ENCODE measurements at regions not wholly inside any gene's neighbourhood (a gene's known extent, or its start where the extent isn't known, plus 50 kb on each side); places are given as distances from the start of the nearest gene placed in this dataset.

DNA sequence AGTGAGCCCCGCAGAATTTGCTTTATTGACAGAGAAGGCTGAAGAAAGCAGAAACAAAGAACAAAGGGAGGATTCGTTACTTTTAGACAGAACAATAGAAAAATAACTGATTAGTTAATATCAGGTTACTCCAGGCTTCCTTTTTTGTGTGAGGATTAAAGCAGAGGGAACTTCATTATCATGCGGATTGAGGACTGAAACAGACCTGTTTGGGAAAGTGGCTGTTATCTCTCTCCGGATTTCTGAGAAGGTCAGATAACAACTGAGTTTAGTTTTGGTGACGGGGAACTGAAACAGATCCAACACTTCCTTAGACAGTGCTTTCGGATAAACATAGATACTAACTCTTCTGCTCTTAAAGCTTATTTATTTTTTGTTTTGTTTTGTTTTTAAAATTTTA lies 246.4 kb upstream of the ZNF507 start:
- no peak for DNase-seq (ENCODE audit: low read depth)
- TF ChIP-seq, protein P1, sequence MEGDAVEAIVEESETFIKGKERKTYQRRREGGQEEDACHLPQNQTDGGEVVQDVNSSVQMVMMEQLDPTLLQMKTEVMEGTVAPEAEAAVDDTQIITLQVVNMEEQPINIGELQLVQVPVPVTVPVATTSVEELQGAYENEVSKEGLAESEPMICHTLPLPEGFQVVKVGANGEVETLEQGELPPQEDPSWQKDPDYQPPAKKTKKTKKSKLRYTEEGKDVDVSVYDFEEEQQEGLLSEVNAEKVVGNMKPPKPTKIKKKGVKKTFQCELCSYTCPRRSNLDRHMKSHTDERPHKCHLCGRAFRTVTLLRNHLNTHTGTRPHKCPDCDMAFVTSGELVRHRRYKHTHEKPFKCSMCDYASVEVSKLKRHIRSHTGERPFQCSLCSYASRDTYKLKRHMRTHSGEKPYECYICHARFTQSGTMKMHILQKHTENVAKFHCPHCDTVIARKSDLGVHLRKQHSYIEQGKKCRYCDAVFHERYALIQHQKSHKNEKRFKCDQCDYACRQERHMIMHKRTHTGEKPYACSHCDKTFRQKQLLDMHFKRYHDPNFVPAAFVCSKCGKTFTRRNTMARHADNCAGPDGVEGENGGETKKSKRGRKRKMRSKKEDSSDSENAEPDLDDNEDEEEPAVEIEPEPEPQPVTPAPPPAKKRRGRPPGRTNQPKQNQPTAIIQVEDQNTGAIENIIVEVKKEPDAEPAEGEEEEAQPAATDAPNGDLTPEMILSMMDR (IDR thresholded peaks at IDR 0.05; ENCODE audit: insufficient read depth, low read length), result no peak
- no peak overlapping the region for H3K4me3 ChIP-seq (ENCODE audit: low read depth, low read length)

DNA sequence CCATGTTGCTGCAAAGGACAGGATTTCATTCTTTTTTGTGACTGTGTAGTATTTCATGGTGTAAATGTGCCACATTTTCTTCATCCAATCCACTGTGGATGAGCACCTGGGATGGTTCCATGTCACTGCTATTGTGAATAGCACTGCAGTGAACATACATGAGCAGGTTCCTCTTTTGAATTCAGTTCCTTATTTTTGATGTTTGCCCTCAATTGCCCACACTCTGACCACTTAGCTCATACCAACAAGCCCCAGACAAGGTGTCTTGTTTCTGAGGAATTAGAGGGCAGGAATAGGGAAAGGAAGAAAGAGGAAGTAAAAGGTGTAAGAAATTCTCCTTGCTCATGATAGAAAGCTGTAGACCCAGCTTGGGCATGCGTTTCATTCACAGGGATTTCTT lies 244.2 kb upstream of the ZNF507 start:
- no peak for DNase-seq (ENCODE audit: low read depth)
- no peak overlapping the region for H3K4me3 ChIP-seq (ENCODE audit: low read depth, low read length)
- TF ChIP-seq, protein P1 (IDR thresholded peaks at IDR 0.05; ENCODE audit: insufficient read depth, low read length), result no peak

DNA sequence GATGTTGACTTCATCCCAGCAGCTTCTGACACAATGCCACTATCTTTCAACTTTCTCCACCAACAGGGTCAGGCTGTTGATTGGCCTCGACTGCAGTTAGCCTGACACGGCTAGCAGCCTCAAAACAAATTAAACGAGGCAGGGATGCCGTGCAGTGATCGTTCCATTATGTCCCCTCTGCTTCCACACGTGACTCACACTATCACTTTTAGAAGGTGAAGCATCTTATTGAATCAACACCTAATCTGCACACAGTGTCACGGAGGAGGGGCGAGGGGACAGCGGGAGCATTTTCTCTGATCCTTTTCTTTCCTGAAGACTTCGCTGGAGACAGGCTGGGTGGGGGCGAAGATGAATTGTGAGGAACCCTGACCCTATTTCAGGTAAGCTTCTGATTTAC lies 241.9 kb upstream of the ZNF507 start:
- DNase-seq (ENCODE audit: low read depth), result no peak
- no peak overlapping the region for H3K4me3 ChIP-seq (ENCODE audit: low read depth, low read length)
- TF ChIP-seq, protein P1 (IDR thresholded peaks at IDR 0.05; ENCODE audit: insufficient read depth, low read length), result no peak

DNA sequence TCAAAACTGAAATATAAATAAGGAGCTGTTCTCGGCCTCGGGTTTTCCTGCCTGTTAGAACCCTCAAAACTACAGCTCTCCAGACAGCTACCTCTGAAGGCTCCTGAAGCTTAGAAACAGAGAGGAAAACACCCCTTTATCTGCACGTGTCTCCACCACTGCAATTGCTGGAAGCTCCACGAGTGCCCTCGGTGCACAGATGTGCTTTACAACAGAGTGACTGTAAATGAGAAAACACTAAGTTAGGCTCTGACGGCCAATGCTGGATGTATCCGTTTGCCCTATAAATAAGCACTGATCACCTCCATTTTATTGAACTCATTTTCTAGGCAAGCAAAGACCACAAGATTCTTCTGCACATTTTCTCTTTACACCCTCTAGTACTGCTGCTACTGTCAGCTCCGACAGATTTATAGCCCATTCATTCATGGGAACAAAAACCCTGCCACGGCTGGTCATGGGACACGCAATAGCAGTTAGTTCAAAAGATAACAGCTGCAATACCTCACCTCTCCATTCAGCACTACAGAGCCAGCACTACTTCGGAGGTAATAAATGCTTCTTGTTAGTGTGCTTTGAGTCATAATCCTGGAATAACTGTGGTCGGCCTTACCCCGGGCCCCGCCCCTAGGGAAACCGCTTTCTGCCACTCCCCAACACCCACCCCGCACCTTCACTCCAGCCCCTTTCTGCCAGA lies 241.1 kb upstream of the ZNF507 start:
- TF ChIP-seq, protein P1 (IDR thresholded peaks at IDR 0.05; ENCODE audit: insufficient read depth, low read length), result no peak
- no peak overlapping the region for H3K4me3 ChIP-seq (ENCODE audit: low read depth, low read length)
- DNase-seq (ENCODE audit: low read depth), result no peak

DNA sequence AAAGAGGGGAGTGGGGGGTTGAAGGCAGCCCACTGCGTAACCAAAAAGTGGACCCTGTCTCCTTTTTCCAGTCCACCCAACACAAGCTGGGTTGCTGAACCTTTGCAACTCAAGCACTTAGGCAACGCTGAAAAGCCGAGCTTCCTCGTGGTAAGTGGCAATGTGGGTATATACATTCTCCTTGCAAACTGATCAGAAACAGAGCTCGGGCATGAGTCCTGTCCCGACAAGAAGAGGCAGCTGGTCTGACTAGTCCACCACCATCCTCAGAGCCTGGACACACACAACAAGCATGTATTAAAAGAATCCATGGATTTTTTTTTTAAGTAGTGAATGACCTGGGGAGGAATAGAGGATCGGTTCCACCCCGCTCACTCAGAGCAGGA lies 240.6 kb upstream of the ZNF507 start:
- no peak for DNase-seq (ENCODE audit: low read depth)
- TF ChIP-seq, protein P1 (IDR thresholded peaks at IDR 0.05; ENCODE audit: insufficient read depth, low read length), result no peak
- H3K4me3 ChIP-seq (ENCODE audit: low read depth, low read length), result no peak overlapping the region

DNA sequence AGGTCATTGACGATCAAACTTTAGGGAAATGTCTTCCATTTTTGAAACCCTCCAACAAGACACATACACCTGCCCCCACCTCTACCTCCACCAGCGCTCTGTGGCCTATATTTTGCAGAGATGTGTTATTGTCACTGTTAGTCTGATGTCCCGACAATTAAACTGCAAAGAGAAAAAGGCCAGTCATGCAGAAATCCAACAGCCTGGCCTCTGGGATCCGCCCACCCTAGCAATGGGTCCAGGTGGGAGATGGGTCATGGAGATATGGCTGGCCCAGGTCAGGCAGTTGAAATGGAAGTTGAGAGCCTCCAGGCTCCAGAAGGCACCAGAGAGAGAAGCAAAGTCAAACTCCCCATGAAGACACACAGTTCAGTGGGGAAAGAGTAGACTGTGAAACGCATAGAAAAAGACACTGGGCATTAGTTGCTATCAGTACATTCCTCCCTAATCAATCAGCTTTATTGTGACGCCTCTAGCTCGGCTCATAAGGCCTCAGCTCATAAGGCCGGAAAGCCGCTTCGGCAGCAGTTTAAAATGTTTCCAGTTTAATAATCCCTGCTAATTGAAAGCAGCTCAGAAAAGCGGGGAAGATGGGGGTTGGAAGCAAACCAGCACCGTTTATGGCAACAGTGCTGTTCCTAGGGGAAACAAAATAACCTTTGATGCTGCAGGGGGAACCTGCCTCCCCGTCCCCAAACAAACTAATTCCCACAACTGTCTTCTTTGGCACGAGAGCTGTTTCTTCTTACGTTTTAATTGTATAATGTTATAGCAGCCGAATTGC lies 239.7 kb upstream of the ZNF507 start:
- TF ChIP-seq, protein P1 (IDR thresholded peaks at IDR 0.05; ENCODE audit: insufficient read depth, low read length), result no peak
- no peak for DNase-seq (ENCODE audit: low read depth)

More for the DNA sequence above, 239.7 kb upstream of the ZNF507 start:
- no peak overlapping the region for H3K4me3 ChIP-seq (ENCODE audit: low read depth, low read length)
